ENCODE measurements at regions not wholly inside any gene's neighbourhood (a gene's known extent, or its start where the extent isn't known, plus 50 kb on each side); places are given as distances from the start of the nearest gene placed in this dataset.
"Not testable (repeated sequence)": the region's sequence is repeated elsewhere in the genome, so short reads cannot be mapped to it uniquely, and the experiment has no call there.

DNA sequence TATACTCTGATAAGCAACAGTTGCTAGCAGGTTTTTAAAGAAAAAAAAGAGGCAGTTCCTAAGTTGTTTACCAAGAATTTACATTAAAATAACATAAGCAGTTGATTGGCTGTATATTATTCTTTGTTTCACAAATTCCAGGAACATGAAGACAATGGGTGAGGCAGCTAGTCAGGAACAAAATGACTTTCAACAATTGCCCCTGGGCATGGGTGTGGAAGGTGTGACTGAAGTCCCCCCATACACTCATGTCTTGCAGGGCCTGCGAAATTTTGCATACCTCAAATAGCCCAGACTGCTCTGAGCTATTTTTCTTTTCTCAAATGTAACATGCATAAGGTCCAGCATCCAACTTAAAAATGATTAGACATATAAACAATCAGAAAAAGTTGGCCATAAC is 267.2 kb upstream of the DIO3 start:
- DNase-seq, result no peak

DNA sequence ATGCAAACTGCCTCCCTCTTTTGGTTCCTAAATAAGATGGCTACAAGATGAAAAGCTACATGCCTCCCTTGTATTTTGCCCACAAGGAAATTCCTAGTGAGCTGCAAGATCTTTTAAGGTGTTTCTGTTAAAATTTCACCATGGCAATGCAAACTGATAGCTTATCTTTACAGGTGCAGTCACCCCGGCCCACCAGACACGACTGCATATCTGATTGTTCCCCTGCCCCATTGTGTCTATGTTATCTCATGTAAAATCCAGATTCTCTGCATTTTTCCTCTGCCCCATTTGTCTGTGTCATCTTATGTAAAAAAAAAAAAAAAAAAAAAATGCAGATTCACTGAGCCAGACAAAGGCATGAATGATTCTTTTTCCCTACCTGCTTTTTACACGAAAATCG is 261.5 kb upstream of the DIO3 start:
- DNase-seq, result not testable (repeated sequence)

DNA sequence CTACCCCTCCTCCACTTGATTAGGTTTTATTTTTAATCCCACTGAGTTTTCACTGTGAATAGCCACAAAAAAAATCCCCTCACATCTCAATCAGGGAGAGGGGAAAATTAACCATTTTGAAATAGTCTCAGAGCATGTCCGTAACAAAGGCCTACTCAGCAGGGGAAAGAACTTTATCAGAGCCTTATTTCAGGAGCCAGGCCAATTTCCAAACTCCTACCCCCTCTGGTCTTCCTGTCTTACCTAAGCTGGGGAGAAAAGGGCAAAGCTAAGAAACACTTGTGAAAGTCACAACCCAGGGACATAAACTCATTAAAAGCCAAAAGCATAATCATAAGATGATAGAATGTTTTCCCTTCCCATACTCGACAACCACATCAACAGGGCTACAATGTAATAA is 260.3 kb upstream of the DIO3 start:
- no peak for DNase-seq

DNA sequence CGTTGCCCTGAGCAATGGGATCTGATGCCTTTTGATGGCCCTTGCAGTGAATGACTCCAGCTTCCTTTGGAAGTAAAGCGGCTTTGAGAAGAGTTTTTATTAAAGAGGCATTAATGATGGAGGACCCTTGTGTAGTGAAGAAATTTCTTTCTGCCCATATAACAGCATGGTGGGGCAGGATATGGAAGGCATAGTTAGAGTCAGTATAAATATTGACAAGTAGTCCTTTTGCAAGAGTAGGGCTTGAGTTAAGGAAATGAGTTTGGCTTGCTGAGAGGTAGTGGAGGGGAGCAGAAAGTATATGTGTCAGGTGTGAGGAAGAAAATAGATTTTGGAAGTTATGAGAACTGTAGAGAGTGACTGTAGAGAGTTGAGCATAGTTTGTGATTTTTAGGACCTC is 254.1 kb upstream of the DIO3 start:
- DNase-seq, result not testable (repeated sequence)

- not testable (repeated sequence) for DNase-seq
These were observed 250.1 kb upstream of the DIO3 start for GRCh38 chr14:101311186-101311585.

GRCh38 chr14:101313268-101313667 is 248.0 kb upstream of the DIO3 start:
- DNase-seq, result no peak

DNA sequence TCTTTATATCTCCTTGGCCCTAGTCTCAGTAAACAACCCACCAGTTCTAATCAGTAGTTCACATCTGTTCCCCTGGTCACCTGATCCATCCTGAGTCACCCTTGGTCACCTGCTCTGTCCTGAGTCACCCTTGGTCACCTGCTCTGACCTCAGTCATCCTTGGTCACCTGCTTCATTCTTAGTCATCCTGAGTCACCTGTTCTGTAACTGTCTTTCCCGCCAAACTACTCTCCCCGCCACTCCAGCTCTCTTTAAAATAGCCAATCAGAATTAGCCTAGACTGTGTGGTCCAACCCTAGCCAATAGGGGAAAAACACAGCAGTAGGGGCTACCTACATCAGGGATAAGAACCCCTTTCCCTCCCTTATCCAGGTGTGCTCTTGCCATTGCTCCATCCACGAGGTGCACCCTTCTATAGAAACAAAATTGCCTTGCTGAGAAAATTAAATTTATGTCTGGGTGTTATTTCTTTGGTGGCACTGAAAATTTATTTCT is 245.4 kb upstream of the DIO3 start:
- DNase-seq, result no peak

- no peak for DNase-seq
These were observed 243.0 kb upstream of the DIO3 start for GRCh38 chr14:101318271-101318670.

- DNase-seq, result no peak
These were observed 240.9 kb upstream of the DIO3 start for GRCh38 chr14:101320396-101320795.

GRCh38 chr14:101322223-101322622 is 239.1 kb upstream of the DIO3 start:
- DNase-seq, result no peak

DNA sequence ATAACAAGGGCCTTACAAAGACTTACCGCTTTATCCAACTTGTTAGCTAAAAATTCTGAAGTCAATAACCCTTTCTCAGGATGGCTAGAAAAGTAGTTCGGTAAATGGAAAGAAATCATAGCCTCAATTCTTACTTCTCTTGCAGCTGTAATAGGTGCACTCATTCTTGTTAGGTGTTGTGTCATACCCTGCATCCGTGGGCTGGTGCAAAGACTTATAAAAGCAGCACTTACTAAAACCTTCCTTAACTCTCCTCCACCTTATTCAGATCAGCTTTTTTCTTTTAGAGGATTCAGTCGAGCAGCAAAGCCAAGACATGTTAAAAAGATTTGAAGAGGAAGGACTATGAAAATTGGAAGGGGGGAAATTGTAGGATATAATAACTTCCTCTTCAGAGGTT is 238.2 kb upstream of the DIO3 start:
- DNase-seq, result no peak

- not testable (repeated sequence) for DNase-seq
These were observed 237.6 kb upstream of the DIO3 start for GRCh38 chr14:101323614-101324235.

GRCh38 chr14:101325319-101325718 is 236.0 kb upstream of the DIO3 start:
- no peak for DNase-seq

DNA sequence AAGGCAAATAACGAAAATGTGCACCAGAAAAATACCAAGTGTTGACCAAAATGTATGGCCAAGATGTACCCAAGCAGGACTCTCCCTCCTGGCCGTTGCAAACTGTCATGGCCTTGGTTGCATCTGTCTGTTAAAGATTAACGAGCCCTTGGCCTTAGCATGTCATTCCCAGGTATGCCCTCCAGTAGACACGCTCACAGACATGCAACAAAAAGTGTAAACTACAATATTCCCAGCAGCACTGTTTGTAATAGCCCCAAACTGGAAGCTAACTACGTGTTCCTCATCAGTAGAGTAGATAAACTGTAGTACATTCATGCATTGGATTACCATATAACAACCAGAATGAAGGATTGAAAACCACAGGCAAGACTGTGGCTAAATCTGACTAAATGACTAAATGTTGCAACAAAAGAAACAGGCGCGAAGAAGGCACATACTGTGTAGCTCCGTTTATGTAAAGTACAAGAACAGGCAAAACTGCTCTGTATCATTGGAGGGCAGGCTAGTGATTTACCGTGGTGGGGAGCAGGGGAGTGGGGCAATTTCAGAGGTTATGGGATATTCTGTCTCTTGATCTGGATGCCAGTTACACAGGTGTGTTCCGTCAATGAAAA is 232.8 kb upstream of the DIO3 start:
- no peak for DNase-seq

GRCh38 chr14:101330416-101331140 is 230.7 kb upstream of the DIO3 start:
- DNase-seq, result no peak

DNA sequence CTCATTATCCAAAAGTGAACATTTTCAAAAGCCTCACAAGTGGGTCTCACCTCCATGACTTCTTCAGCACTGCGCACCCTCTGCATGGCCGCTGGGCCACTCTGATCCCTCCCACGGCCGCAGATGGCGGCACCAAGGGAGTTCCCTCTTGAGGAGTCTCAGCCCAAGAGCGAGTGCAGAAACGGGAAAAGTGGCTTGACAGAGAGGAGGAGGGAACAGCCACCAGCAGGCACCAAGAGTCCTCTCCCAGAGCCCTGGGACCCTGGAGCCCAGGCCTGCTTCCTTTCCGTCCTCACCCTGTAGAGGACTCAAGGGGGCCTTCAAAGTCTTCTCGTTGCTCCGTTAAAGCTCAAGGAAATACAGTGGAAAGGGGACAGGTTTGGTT is 230.2 kb upstream of the DIO3 start:
- DNase-seq, result no peak

- DNase-seq, result no peak
These were observed 229.6 kb upstream of the DIO3 start for GRCh38 chr14:101331661-101332169.

DNA sequence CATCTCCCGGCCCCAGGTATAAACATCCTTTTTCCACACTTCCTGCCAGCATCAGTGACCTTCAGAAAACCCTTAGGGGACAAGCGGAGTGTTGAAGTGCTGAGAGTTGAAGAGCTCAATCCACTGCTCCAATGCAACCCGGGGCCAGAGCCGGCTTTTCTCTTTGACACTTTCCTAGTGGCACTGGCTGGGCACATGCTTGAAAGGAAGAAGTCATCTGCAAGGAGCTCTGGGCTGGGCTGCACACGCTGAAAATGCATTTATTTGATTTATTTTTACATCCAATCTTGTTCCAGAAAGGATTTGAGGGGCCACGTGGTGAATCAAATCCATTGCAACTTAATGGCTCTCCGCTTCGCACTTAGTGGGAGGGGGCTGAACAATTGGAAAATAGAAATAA is 229.0 kb upstream of the DIO3 start:
- no peak for DNase-seq

GRCh38 chr14:101333335-101334280 is 227.7 kb upstream of the DIO3 start:
- no peak for DNase-seq

GRCh38 chr14:101334656-101335055 is 226.6 kb upstream of the DIO3 start:
- DNase-seq, result no peak

DNA sequence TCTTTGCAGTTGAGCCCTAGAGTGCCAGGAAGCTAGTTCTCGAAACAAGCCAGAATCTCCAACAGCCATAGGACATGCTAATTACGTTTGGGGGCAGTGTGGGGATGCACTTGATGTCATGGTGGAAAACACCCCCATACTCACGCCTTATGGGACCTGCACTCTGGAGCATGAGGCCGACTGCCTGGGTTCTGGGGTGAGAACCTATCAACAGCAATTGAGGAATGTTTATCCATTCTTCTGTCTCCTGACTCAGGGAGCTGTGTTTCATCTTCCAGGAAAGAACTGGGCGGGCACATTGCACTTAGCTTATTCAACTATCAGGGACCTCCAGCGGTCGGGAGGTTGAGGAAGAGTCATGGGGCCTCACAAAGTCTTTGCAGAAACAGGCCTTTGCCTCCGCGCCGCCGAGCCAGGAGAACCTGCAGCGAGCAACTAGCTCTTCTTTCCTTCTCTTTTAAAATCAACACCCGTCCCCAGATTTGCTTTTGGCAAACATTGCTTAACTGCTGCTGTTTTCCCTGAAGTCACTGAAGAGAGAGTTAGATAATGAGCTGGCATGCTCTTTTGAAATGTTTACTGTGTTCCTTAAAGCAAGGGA is 226.1 kb upstream of the DIO3 start:
- DNase-seq, result no peak

DNA sequence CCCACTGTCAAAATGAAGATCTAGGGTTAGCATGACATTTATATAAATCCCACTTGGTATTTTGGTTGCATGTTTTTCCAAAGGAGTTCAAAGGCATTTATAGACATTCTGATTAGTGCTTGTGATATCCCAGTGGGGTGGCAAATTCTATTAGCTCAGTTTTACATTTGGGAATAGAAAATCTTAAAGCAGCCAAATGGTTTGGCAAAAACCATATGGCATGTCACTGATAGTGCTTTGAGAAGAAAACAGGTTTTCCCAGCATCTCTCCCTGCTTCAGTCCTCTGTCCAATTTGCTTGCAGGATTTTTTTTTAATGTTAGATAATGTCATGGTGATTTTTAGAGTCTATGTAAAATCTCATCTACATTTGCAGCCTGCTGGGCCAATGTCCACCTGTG is 225.1 kb upstream of the DIO3 start:
- no peak for DNase-seq

Data from femur (tissue), 1 donor.